Fibroblast of lung (primary cell): ENCODE measurements at regions not wholly inside any gene's neighbourhood (a gene's known extent, or its start where the extent isn't known, plus 50 kb on each side); places are given as distances from the start of the nearest gene placed in this dataset.

Source experiments
- CTCF ChIP-seq, 2 donors: IDR thresholded peaks in 1 of 2; conservative IDR thresholded peaks in 1 of 2; 1 replicate in 1 of 2; 2 replicates in 1 of 2; pipeline ENCODE4 v1.5.1; 2011 to 2012; ENCODE audit warnings: low read length in 2 of 2, control low read depth in 1 of 2, inconsistent platforms in 1 of 2, low read depth in 1 of 2, mild to moderate bottlenecking in 1 of 2
- EZH2 ChIP-seq: IDR thresholded peaks from 2 replicates; pipeline ENCODE4 v1.5.1; 2012; ENCODE audit warnings: low read length, control low read depth, mild to moderate bottlenecking; ENCODE audit errors: missing control alignments

- no peak for TF ChIP-seq CTCF (conservative IDR thresholded peaks at IDR 0.05 in 1 of 2, IDR thresholded peaks at IDR 0.05 in 1 of 2; ENCODE audit: low read depth in 1 of 2, low read length in 2 of 2)
- TF ChIP-seq EZH2, result no peak
These were observed 990.3 kb downstream of the AACS start for GRCh38 chr12:126055521-126055920.
